NCI-H1105 treated with DMSO at 0.1 percent for 48 hours (cell line): ENCODE measurements at regions not wholly inside any gene's neighbourhood (a gene's known extent, or its start where the extent isn't known, plus 50 kb on each side); places are given as distances from the start of the nearest gene placed in this dataset.
"Not testable (repeated sequence)": the region's sequence is repeated elsewhere in the genome, so short reads cannot be mapped to it uniquely, and the experiment has no call there.

ENCODE experiments used
- DNase-seq: peaks from one replicate; lab custom pipeline; 2025; lab: John Stamatoyannopoulos, UW

GRCh38 chr5:17400724-17401469 lies 97.1 kb upstream of the TAF11L2 start:
- no peak for DNase-seq

- DNase-seq = no peak
Measured at GRCh38 chr5:17401470-17402288, 96.4 kb upstream of the TAF11L2 start.

GRCh38 chr5:17402289-17403121 lies 95.5 kb upstream of the TAF11L2 start:
- no peak for DNase-seq

GRCh38 chr5:17403695-17404490 lies 94.1 kb upstream of the TAF11L2 start:
- DNase-seq = no peak

GRCh38 chr5:17405976-17406375 lies 92.1 kb upstream of the TAF11L2 start:
- DNase-seq = no peak

- no peak for DNase-seq
Measured at GRCh38 chr5:17406423-17406838, 91.6 kb upstream of the TAF11L2 start.

GRCh38 chr5:17411436-17412402 lies 86.3 kb upstream of the TAF11L2 start:
- no peak for DNase-seq

GRCh38 chr5:17412760-17413671 lies 85.0 kb upstream of the TAF11L2 start:
- no peak for DNase-seq

- no peak for DNase-seq
Measured at GRCh38 chr5:17413691-17414090, 84.3 kb upstream of the TAF11L2 start.

GRCh38 chr5:17415321-17415758 lies 82.7 kb upstream of the TAF11L2 start:
- no peak for DNase-seq

GRCh38 chr5:17416374-17416773 lies 81.7 kb upstream of the TAF11L2 start:
- not testable (repeated sequence) for DNase-seq

GRCh38 chr5:17424674-17425073 lies 73.4 kb upstream of the TAF11L2 start:
- DNase-seq = no peak

GRCh38 chr5:17425385-17426070 lies 72.5 kb upstream of the TAF11L2 start:
- no peak for DNase-seq

- no peak for DNase-seq
Measured at GRCh38 chr5:17426104-17426749, 71.8 kb upstream of the TAF11L2 start.

GRCh38 chr5:17428176-17428800 lies 69.7 kb upstream of the TAF11L2 start:
- DNase-seq = no peak

GRCh38 chr5:17429353-17429752 lies 68.7 kb upstream of the TAF11L2 start:
- DNase-seq = no peak

- no peak for DNase-seq
Measured at GRCh38 chr5:17430241-17430640, 67.8 kb upstream of the TAF11L2 start.
